Gastrocnemius medialis (tissue), 4 donors: ENCODE measurements at regions not wholly inside any gene's neighbourhood (a gene's known extent, or its start where the extent isn't known, plus 50 kb on each side); places are given as distances from the start of the nearest gene placed in this dataset.

Experiments used
- ATAC-seq, 2 donors: fragments of 150-250 bp; one replicate each; pipeline ENCODE4 v1.9.1; 2016
- DNase-seq, 2 donors: peaks; one replicate each; pipeline ENCODE4 v3.0.0-alpha.2; 2019
- H3K27ac ChIP-seq, 4 donors: fragments of 200-600 bp; sonication (generic); 1 replicate in 1 of 4; 2 replicates in 3 of 4; pipeline ENCODE4 v1.5.1; 2016 to 2018; ENCODE audit warnings: mild to moderate bottlenecking in 2 of 4, moderate library complexity in 1 of 4
- H3K27me3 ChIP-seq, 3 donors: fragments of 200-600 bp; sonication (generic) in 2 of 3; 1 replicate in 1 of 3; 2 replicates in 2 of 3; pipeline versions ENCODE4 v1.5.1 to v1.6.0; 2016 to 2019; ENCODE audit warnings: mild to moderate bottlenecking in 1 of 3, moderate library complexity in 1 of 3
- H3K36me3 ChIP-seq, 2 donors: fragments of 200-600 bp; sonication (generic) in 1 of 2; one replicate each; pipeline ENCODE4 v1.5.1; 2017 to 2018
- H3K4me1 ChIP-seq, 2 donors: fragments of 200-600 bp; sonication (generic) in 1 of 2; one replicate each; pipeline ENCODE4 v1.5.1; 2016 to 2017; ENCODE audit warnings: mild to moderate bottlenecking in 2 of 2
- H3K4me3 ChIP-seq, 4 donors: fragments of 200-600 bp; sonication (generic) in 3 of 4; 1 replicate in 1 of 4; 2 replicates in 3 of 4; pipeline ENCODE4 v1.5.1; 2016 to 2019; ENCODE audit warnings: mild to moderate bottlenecking in 2 of 4
- H3K9me3 ChIP-seq, 3 donors: fragments of 200-600 bp; sonication (generic) in 2 of 3; 1 replicate in 1 of 3; 2 replicates in 2 of 3; pipeline ENCODE4 v1.5.1; 2016 to 2019
- CTCF ChIP-seq, 5 experiments: fragments of 450-650 bp in 3 of 5; fragments of 200-600 bp in 2 of 5; sonication (generic) in 2 of 5; IDR thresholded peaks in 4 of 5; conservative IDR thresholded peaks in 1 of 5; 1 replicate in 4 of 5; 2 replicates in 1 of 5; pipeline ENCODE4 v1.5.1; 2016 to 2019; ENCODE audit warnings: antibody characterized with exemption in 5 of 5, mild to moderate bottlenecking in 3 of 5, moderate library complexity in 3 of 5
- POLR2A ChIP-seq, 2 donors: fragments of 450-650 bp; IDR thresholded peaks; one replicate each; pipeline ENCODE4 v1.6.1; 2017; ENCODE audit warnings: antibody characterized with exemption in 2 of 2, mild to moderate bottlenecking in 2 of 2, moderate library complexity in 2 of 2
- in situ Hi-C, 4 donors: fragments of 200-750 bp; cut with MboI; loops; one replicate each; pipeline versions ENCODE4 v1.15.0 to v1.8.0; 2017; ENCODE audit warnings: low sequenced_read_pairs in 4 of 4
- intact Hi-C: fragments of 100-400 bp; cut with DNase I; formaldehyde crosslinking; loops from one replicate; pipeline ENCODE4 v1.15.1; 2023; ENCODE audit warnings: low total_unique reads

GRCh38 chr6:120010075-120010474 lies 660.5 kb upstream of the MAN1A1 start:
- no peak for ATAC-seq
- in situ Hi-C loops, result no loop called here

GRCh38 chr6:120005292-120005976 lies 655.9 kb upstream of the MAN1A1 start:
- TF ChIP-seq POLR2A (IDR thresholded peaks at IDR 0.05) (no peak), CTCF (IDR thresholded peaks at IDR 0.05 in 4 of 5, conservative IDR thresholded peaks at IDR 0.05 in 1 of 5) (no peak)
- intact Hi-C loops, result no loop called here
- Histone ChIP-seq H3K9me3 (no peaks in the 10 kb centered on the region), H3K4me1 (no peaks in the 10 kb centered on the region), H3K36me3 (no peaks in the 10 kb centered on the region), H3K4me3 (no peak overlapping the region), H3K27me3 (no peaks in the 10 kb centered on the region), H3K27ac (no peak overlapping the region)
- in situ Hi-C loops, result no loop called here
- no peak for ATAC-seq
- DNase-seq, result no peak

More at GRCh38 chr6:120010075-120010474, 660.5 kb upstream of the MAN1A1 start:
- Histone ChIP-seq H3K36me3 (no peaks in the 10 kb centered on the region), H3K9me3 (no peaks in the 10 kb centered on the region), H3K27ac (no peak overlapping the region), H3K4me1 (no peaks in the 10 kb centered on the region), H3K4me3 (no peak overlapping the region), H3K27me3 (no peaks in the 10 kb centered on the region)
- TF ChIP-seq POLR2A (IDR thresholded peaks at IDR 0.05) (no peak), CTCF (IDR thresholded peaks at IDR 0.05 in 4 of 5, conservative IDR thresholded peaks at IDR 0.05 in 1 of 5) (no peak)
- no peak for DNase-seq
- intact Hi-C loops, result no loop called here

GRCh38 chr6:119986934-119987549 lies 637.5 kb upstream of the MAN1A1 start:
- no peaks in the 10 kb centered on the region for H3K4me1 ChIP-seq
- H3K4me3 ChIP-seq, result no peak overlapping the region
- no peak for TF ChIP-seq CTCF (IDR thresholded peaks at IDR 0.05 in 4 of 5, conservative IDR thresholded peaks at IDR 0.05 in 1 of 5)
- no peak for TF ChIP-seq POLR2A (IDR thresholded peaks at IDR 0.05)
- no peaks in the 10 kb centered on the region for H3K27me3 ChIP-seq
- no peaks in the 10 kb centered on the region for H3K36me3 ChIP-seq
- no peak overlapping the region for H3K27ac ChIP-seq
- intact Hi-C loops (no loop called here), in situ Hi-C loops (no loop called here)
- no peak for DNase-seq
- no peak for ATAC-seq
- no peaks in the 10 kb centered on the region for H3K9me3 ChIP-seq

GRCh38 chr6:119985952-119986736 lies 636.6 kb upstream of the MAN1A1 start:
- no peak overlapping the region for H3K27ac ChIP-seq
- intact Hi-C loops (no loop called here), in situ Hi-C loops (no loop called here)
- ATAC-seq (no peak), DNase-seq (no peak)
- H3K36me3 ChIP-seq, result no peaks in the 10 kb centered on the region
- H3K4me3 ChIP-seq, result no peak overlapping the region
- H3K4me1 ChIP-seq, result no peaks in the 10 kb centered on the region
- TF ChIP-seq POLR2A (IDR thresholded peaks at IDR 0.05), result no peak
- no peak for TF ChIP-seq CTCF (IDR thresholded peaks at IDR 0.05 in 4 of 5, conservative IDR thresholded peaks at IDR 0.05 in 1 of 5)
- H3K27me3 ChIP-seq, result no peaks in the 10 kb centered on the region
- H3K9me3 ChIP-seq, result no peaks in the 10 kb centered on the region
